Sigmoid colon (tissue), 4 donors: ENCODE measurements at regions not wholly inside any gene's neighbourhood (a gene's known extent, or its start where the extent isn't known, plus 50 kb on each side); places are given as distances from the start of the nearest gene placed in this dataset.

Experiments used
- CTCF ChIP-seq, 4 experiments: fragments of 450-650 bp in 3 of 4; fragments of 200-600 bp in 1 of 4; IDR thresholded peaks; one replicate each; pipeline ENCODE4 v1.5.1; 2016 to 2019; ENCODE audit warnings: antibody characterized with exemption in 4 of 4, mild to moderate bottlenecking in 3 of 4, moderate library complexity in 2 of 4
- EP300 ChIP-seq, 4 donors: sonication (generic); formaldehyde crosslinking; IDR thresholded peaks; one replicate each; pipeline ENCODE4 v1.6.1; 2017; ENCODE audit warnings: antibody characterized with exemption in 4 of 4
- POLR2A ChIP-seq, 2 donors: fragments of 450-650 bp; IDR thresholded peaks; one replicate each; pipeline ENCODE4 v1.6.1; 2016; ENCODE audit warnings: antibody characterized with exemption in 2 of 2, mild to moderate bottlenecking in 2 of 2, moderate library complexity in 2 of 2

GRCh38 chr1:220366269-220366668, 94.0 kb upstream of the RAB3GAP2 start:
- TF ChIP-seq CTCF (IDR thresholded peaks at IDR 0.05) = no peak
- TF ChIP-seq EP300 (IDR thresholded peaks at IDR 0.05) = no peak
- no peak for TF ChIP-seq POLR2A (IDR thresholded peaks at IDR 0.05)
